HEK293 (cell line): ENCODE measurements at regions not wholly inside any gene's neighbourhood (a gene's known extent, or its start where the extent isn't known, plus 50 kb on each side); places are given as distances from the start of the nearest gene placed in this dataset.
A peak's percentile ranks its signal among the peaks of the same experiment; 100 is the strongest.

Source experiments
- CTCF ChIA-PET: fragments of 350-600 bp; formaldehyde crosslinking; extraction: SDS; loops from one replicate; lab custom pipeline; 2021; ENCODE audit warnings: antibody characterized with exemption; lab: Yijun Ruan, JAX
- POLR2A ChIA-PET: fragments of 300-600 bp; formaldehyde crosslinking; extraction: SDS; loops from one replicate; lab custom pipeline; 2020; ENCODE audit warnings: antibody characterized with exemption, inconsistent platforms; lab: Yijun Ruan, JAX
- H3K27ac ChIP-seq: fragments of 200-500 bp; sonication (Bioruptor generic); 2 replicates; pipeline ENCODE4 v1.5.1; 2014; ENCODE audit warnings: low read depth, low read length, control low read depth, inconsistent platforms; ENCODE audit errors: extremely low read depth
- H3K36me3 ChIP-seq, 2 experiments: fragments of 200-500 bp in 1 of 2; sonication (Bioruptor generic) in 1 of 2; 1 replicate in 1 of 2; 2 replicates in 1 of 2; pipeline ENCODE4 v1.5.1; 2014 to 2017; ENCODE audit warnings: inconsistent platforms in 2 of 2, low read length in 2 of 2; ENCODE audit not compliant: control insufficient read depth in 2 of 2, insufficient read depth in 1 of 2
- H3K4me1 ChIP-seq: fragments of 200-500 bp; sonication (Bioruptor generic); 2 replicates; pipeline ENCODE4 v1.5.1; 2014; ENCODE audit warnings: mild to moderate bottlenecking, low read length, inconsistent platforms; ENCODE audit not compliant: control insufficient read depth, insufficient read depth
- H3K4me3 ChIP-seq: 2 replicates; pipeline ENCODE4 v1.5.1; 2011; ENCODE audit warnings: low read depth, mild to moderate bottlenecking, control low read depth, low read length, moderate library complexity
- H3K9me3 ChIP-seq: fragments of 200-500 bp; sonication (Bioruptor generic); 2 replicates; pipeline ENCODE4 v1.5.1; 2014; ENCODE audit warnings: low read depth, low read length, inconsistent platforms; ENCODE audit not compliant: control insufficient read depth, insufficient read depth
- MEIS1 ChIP-seq: sonication (generic); formaldehyde crosslinking; IDR thresholded peaks from 2 replicates; pipeline ENCODE4 v1.8.1; 2022; ENCODE audit warnings: missing genetic modification reagents, mild to moderate bottlenecking, borderline replicate concordance
- MZF1 ChIP-seq: fragments of 450-650 bp; formaldehyde crosslinking; IDR thresholded peaks from 2 replicates; pipeline ENCODE4 v1.5.1; 2017; ENCODE audit warnings: missing biosample characterization, missing genetic modification characterization, borderline replicate concordance
- REPIN1 ChIP-seq: fragments of 450-650 bp; formaldehyde crosslinking; IDR thresholded peaks from 2 replicates; pipeline ENCODE4 v1.5.1; 2017; ENCODE audit warnings: missing biosample characterization, missing genetic modification characterization, low read depth
- SP7 ChIP-seq: fragments of 450-650 bp; formaldehyde crosslinking; IDR thresholded peaks from 2 replicates; pipeline ENCODE4 v1.5.1; 2016; ENCODE audit warnings: missing biosample characterization, missing genetic modification characterization
- ZBTB1 ChIP-seq: fragments of 450-650 bp; formaldehyde crosslinking; IDR thresholded peaks from 2 replicates; pipeline ENCODE4 v1.5.1; 2016; ENCODE audit warnings: missing biosample characterization, missing genetic modification characterization
- ZBTB20 ChIP-seq: fragments of 450-650 bp; formaldehyde crosslinking; IDR thresholded peaks from 2 replicates; pipeline ENCODE4 v1.5.1; 2016; ENCODE audit warnings: missing biosample characterization, missing genetic modification characterization
- ZBTB48 ChIP-seq: fragments of 450-650 bp; formaldehyde crosslinking; IDR thresholded peaks from 2 replicates; pipeline ENCODE4 v1.5.1; 2016; ENCODE audit warnings: missing biosample characterization, missing genetic modification characterization
- ZFP69B ChIP-seq: fragments of 450-650 bp; formaldehyde crosslinking; IDR thresholded peaks from 2 replicates; pipeline ENCODE4 v1.5.1; 2016; ENCODE audit warnings: missing biosample characterization, missing genetic modification characterization
- ZNF16 ChIP-seq: fragments of 450-650 bp; formaldehyde crosslinking; IDR thresholded peaks from 2 replicates; pipeline ENCODE4 v1.5.1; 2016; ENCODE audit warnings: low read depth, missing biosample characterization, missing genetic modification characterization
- ZNF175 ChIP-seq: fragments of 450-650 bp; formaldehyde crosslinking; IDR thresholded peaks from 2 replicates; pipeline ENCODE4 v1.5.1; 2016; ENCODE audit warnings: missing biosample characterization, missing genetic modification characterization
- ZNF184 ChIP-seq: fragments of 450-650 bp; IDR thresholded peaks from 2 replicates; pipeline ENCODE4 v1.5.1; 2018; ENCODE audit warnings: missing biosample characterization, mild to moderate bottlenecking, missing genetic modification characterization
- ZNF202 ChIP-seq: fragments of 450-650 bp; formaldehyde crosslinking; IDR thresholded peaks from 2 replicates; pipeline ENCODE4 v1.5.1; 2016; ENCODE audit warnings: missing biosample characterization, missing genetic modification characterization, borderline replicate concordance
- ZNF37A ChIP-seq: fragments of 450-650 bp; IDR thresholded peaks from 2 replicates; pipeline ENCODE4 v1.5.1; 2018; ENCODE audit warnings: missing biosample characterization, missing genetic modification characterization
- ZNF473 ChIP-seq: fragments of 450-650 bp; formaldehyde crosslinking; IDR thresholded peaks from 2 replicates; pipeline ENCODE4 v1.5.1; 2017; ENCODE audit warnings: missing biosample characterization, missing genetic modification characterization
- ZNF548 ChIP-seq: fragments of 450-650 bp; formaldehyde crosslinking; IDR thresholded peaks from 2 replicates; pipeline ENCODE4 v1.5.1; 2016; ENCODE audit warnings: missing biosample characterization, missing genetic modification characterization
- ZNF558 ChIP-seq: fragments of 450-650 bp; formaldehyde crosslinking; IDR thresholded peaks from 2 replicates; pipeline ENCODE4 v1.5.1; 2016; ENCODE audit warnings: missing biosample characterization, missing genetic modification characterization
- ZNF585B ChIP-seq: fragments of 450-650 bp; formaldehyde crosslinking; IDR thresholded peaks from 2 replicates; pipeline ENCODE4 v1.5.1; 2016; ENCODE audit warnings: missing biosample characterization, missing genetic modification characterization
- ZNF629 ChIP-seq: fragments of 450-650 bp; formaldehyde crosslinking; IDR thresholded peaks from 2 replicates; pipeline ENCODE4 v1.5.1; 2017; ENCODE audit warnings: missing biosample characterization, missing genetic modification characterization
- ZNF654 ChIP-seq: fragments of 450-650 bp; formaldehyde crosslinking; IDR thresholded peaks from 2 replicates; pipeline ENCODE4 v1.5.1; 2016; ENCODE audit warnings: low read depth, missing biosample characterization, missing genetic modification characterization
- ZNF707 ChIP-seq: fragments of 450-650 bp; formaldehyde crosslinking; IDR thresholded peaks from 2 replicates; pipeline ENCODE4 v1.5.1; 2016; ENCODE audit warnings: missing biosample characterization, missing genetic modification characterization
- TF ChIP-seq, protein P1 (sequence below): fragments of 450-650 bp; formaldehyde crosslinking; IDR thresholded peaks from 2 replicates; pipeline ENCODE4 v1.5.1; 2016; ENCODE audit warnings: missing biosample characterization, missing genetic modification characterization
- TF ChIP-seq, protein P2 (sequence below): fragments of 450-650 bp; formaldehyde crosslinking; IDR thresholded peaks from 2 replicates; pipeline ENCODE4 v1.5.1; 2016; ENCODE audit warnings: missing biosample characterization, missing genetic modification characterization
- TF ChIP-seq, protein P3 (sequence below): fragments of 450-650 bp; formaldehyde crosslinking; IDR thresholded peaks from 2 replicates; pipeline ENCODE4; 2016; ENCODE audit warnings: missing biosample characterization, missing genetic modification characterization
- TF ChIP-seq, protein P4 (sequence below): fragments of 450-650 bp; formaldehyde crosslinking; IDR thresholded peaks from 2 replicates; pipeline ENCODE4 v1.5.1; 2016; ENCODE audit warnings: missing biosample characterization, missing genetic modification characterization

DNA sequence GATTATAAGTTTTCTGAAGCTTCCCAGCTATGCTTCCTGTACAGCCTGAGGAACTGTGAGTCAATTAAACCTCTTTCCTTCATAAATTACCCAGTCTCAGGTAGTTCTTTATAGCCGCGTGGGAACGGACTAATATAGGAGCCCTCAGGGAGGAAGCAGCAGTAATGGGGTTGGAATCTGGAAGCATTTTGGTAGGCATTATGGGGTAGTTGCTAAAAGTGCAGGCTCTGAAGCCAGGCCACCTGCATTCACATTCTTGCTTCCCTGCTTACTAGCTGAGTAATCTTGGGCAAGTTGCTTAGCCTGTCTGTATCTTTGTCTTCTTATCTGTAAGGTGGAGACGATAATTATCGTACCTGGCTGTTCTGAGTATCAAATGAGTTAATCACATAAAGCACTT is 137.9 kb upstream of the NHS start:
- no peak for TF ChIP-seq ZNF548
- TF ChIP-seq ZBTB48, result no peak
- TF ChIP-seq ZNF184, result no peak
- no peak for TF ChIP-seq ZBTB1 (tag by site-specific recombination)
- no peak for TF ChIP-seq ZFP69B (tag by site-specific recombination)
- TF ChIP-seq, protein P1, sequence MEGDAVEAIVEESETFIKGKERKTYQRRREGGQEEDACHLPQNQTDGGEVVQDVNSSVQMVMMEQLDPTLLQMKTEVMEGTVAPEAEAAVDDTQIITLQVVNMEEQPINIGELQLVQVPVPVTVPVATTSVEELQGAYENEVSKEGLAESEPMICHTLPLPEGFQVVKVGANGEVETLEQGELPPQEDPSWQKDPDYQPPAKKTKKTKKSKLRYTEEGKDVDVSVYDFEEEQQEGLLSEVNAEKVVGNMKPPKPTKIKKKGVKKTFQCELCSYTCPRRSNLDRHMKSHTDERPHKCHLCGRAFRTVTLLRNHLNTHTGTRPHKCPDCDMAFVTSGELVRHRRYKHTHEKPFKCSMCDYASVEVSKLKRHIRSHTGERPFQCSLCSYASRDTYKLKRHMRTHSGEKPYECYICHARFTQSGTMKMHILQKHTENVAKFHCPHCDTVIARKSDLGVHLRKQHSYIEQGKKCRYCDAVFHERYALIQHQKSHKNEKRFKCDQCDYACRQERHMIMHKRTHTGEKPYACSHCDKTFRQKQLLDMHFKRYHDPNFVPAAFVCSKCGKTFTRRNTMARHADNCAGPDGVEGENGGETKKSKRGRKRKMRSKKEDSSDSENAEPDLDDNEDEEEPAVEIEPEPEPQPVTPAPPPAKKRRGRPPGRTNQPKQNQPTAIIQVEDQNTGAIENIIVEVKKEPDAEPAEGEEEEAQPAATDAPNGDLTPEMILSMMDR (tag by site-specific recombination), result no peak
- no peak for TF ChIP-seq ZNF558 (tag by site-specific recombination)
- TF ChIP-seq MZF1 (tag by site-specific recombination), result no peak
- TF ChIP-seq MEIS1 (CRISPR knock-in tag), result no peak
- TF ChIP-seq ZNF473, result no peak
- no peak for TF ChIP-seq ZNF585B (tag by site-specific recombination)
- no peak for TF ChIP-seq ZNF16 (tag by site-specific recombination)
- no peak for TF ChIP-seq ZNF175 (tag by site-specific recombination)
- TF ChIP-seq, protein P2, sequence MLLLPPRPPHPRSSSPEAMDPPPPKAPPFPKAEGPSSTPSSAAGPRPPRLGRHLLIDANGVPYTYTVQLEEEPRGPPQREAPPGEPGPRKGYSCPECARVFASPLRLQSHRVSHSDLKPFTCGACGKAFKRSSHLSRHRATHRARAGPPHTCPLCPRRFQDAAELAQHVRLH (tag by site-specific recombination), result no peak
- TF ChIP-seq, protein P3, sequence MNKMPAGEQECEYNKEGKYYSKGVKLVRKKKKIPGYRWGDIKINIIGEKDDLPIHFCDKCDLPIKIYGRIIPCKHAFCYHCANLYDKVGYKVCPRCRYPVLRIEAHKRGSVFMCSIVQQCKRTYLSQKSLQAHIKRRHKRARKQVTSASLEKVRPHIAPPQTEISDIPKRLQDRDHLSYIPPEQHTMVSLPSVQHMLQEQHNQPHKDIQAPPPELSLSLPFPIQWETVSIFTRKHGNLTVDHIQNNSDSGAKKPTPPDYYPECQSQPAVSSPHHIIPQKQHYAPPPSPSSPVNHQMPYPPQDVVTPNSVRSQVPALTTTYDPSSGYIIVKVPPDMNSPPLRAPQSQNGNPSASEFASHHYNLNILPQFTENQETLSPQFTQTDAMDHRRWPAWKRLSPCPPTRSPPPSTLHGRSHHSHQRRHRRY, result no peak
- TF ChIP-seq ZNF629 (tag by site-specific recombination), result no peak
- TF ChIP-seq ZNF37A (tag by site-specific recombination), result no peak
- no peak for TF ChIP-seq ZNF202 (tag by site-specific recombination)
- POLR2A ChIA-PET, result no interaction called here
- CTCF ChIA-PET, result interaction anchor here (0.6 to 1.1 kb wide), 3 partner anchors 191 to 353 kb away, joined by 3 to 4 read pairs (median 4); no protein-coding TSS in a partner anchor
- Histone ChIP-seq H3K9me3 (no peaks in the 10 kb centered on the region), H3K27ac (no peak overlapping the region), H3K36me3 (no peaks in the 10 kb centered on the region), H3K4me1 (no peaks in the 10 kb centered on the region), H3K4me3 (no peak overlapping the region)

DNA sequence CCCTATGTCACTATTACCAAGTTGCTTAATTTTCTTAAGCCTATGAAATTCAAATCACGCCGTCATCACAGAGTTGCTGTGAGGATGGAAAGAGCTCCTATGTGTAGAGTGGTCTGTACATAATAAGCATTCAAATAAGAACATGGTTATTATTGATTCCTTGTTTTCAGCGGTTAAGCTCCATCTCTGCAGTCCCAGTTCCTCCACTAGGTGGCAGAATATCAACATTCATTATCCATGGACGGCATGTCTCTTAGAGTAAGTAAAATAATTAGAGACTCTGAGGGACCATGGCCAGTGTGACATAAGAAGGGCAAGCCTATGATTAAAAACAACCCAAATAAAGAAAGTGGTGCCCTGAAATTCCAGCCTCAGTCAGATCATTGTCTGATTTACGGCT is 132.5 kb upstream of the NHS start:
- Histone ChIP-seq H3K27ac (no peak overlapping the region), H3K9me3 (no peaks in the 10 kb centered on the region), H3K36me3 (no peaks in the 10 kb centered on the region), H3K4me3 (no peak overlapping the region), H3K4me1 (no peaks in the 10 kb centered on the region)
- ChIA-PET CTCF (interaction anchor here (0.6 to 4.5 kb wide), 42 partner anchors 10 to 1855 kb away, joined by 3 to 44 read pairs (median 4); no protein-coding TSS in a partner anchor), POLR2A (no interaction called here)
- TF ChIP-seq, protein P2 (tag by site-specific recombination), result no peak
- no peak for TF ChIP-seq ZNF707 (tag by site-specific recombination)
- no peak for TF ChIP-seq REPIN1 (tag by site-specific recombination)
- TF ChIP-seq, protein P1 (tag by site-specific recombination), result 0 out of 2 replicates have a peak, but pooled peaks have one; percentile 10
- peak; percentile 86 for TF ChIP-seq SP7
- TF ChIP-seq ZBTB20, result no peak
- TF ChIP-seq, protein P4, sequence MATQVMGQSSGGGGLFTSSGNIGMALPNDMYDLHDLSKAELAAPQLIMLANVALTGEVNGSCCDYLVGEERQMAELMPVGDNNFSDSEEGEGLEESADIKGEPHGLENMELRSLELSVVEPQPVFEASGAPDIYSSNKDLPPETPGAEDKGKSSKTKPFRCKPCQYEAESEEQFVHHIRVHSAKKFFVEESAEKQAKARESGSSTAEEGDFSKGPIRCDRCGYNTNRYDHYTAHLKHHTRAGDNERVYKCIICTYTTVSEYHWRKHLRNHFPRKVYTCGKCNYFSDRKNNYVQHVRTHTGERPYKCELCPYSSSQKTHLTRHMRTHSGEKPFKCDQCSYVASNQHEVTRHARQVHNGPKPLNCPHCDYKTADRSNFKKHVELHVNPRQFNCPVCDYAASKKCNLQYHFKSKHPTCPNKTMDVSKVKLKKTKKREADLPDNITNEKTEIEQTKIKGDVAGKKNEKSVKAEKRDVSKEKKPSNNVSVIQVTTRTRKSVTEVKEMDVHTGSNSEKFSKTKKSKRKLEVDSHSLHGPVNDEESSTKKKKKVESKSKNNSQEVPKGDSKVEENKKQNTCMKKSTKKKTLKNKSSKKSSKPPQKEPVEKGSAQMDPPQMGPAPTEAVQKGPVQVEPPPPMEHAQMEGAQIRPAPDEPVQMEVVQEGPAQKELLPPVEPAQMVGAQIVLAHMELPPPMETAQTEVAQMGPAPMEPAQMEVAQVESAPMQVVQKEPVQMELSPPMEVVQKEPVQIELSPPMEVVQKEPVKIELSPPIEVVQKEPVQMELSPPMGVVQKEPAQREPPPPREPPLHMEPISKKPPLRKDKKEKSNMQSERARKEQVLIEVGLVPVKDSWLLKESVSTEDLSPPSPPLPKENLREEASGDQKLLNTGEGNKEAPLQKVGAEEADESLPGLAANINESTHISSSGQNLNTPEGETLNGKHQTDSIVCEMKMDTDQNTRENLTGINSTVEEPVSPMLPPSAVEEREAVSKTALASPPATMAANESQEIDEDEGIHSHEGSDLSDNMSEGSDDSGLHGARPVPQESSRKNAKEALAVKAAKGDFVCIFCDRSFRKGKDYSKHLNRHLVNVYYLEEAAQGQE, result no peak
- TF ChIP-seq ZNF654 (tag by site-specific recombination), result peak; percentile 62
